Ureter (tissue), 1 donor: ENCODE measurements at regions not wholly inside any gene's neighbourhood (a gene's known extent, or its start where the extent isn't known, plus 50 kb on each side); places are given as distances from the start of the nearest gene placed in this dataset.
"Not testable (repeated sequence)": the region's sequence is repeated elsewhere in the genome, so short reads cannot be mapped to it uniquely, and the experiment has no call there.

ENCODE experiments used
- DNase-seq: peaks from one replicate; pipeline ENCODE4 v3.0.0-alpha.2; 2020; ENCODE audit warnings: low spot score
- donor health status: DM: yes; HTN: yes; CAD: no.

DNA sequence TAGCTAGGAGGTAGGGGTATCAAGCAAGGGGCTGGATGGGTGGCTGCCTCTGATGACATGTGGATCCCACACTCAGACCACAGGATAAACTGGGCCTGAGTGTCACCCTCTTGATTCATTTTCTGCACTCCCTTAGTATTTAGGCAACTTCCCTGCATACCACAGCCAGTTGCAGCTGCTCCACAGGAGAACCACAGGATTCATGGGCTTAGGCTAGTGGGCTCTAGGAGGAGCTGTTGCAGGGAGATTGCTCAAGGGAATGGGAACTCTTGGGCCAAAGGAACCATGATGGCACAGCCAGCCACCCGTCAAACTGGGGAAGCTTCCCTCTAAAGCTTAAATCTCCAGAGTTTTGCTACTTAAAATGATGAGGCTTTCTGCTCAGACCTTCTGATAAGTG, 269.7 kb upstream of the ASIC2 start:
- no peak for DNase-seq

DNA sequence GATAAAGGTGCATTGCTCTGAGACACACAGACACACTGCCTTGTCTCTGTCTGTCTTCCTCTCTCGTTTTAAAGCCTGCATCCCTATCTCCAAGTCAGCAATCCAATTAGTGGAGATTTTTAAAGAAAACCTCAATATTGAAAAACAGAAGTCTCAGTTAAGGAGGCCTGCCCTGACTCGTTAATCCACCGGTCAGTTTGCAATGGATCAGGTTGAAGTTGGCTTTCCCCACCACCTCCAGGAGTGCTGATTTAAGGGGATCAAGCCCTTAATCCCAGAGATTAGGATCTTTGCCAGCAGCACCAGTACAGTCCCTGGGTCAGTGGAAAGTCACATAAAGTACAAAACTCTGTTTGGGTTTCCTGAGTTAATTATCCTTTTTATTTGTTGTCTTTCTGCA, 271.1 kb upstream of the ASIC2 start:
- no peak for DNase-seq

- no peak for DNase-seq
Observed at GRCh38 chr17:33567223-33567622, 274.1 kb upstream of the ASIC2 start.

DNA sequence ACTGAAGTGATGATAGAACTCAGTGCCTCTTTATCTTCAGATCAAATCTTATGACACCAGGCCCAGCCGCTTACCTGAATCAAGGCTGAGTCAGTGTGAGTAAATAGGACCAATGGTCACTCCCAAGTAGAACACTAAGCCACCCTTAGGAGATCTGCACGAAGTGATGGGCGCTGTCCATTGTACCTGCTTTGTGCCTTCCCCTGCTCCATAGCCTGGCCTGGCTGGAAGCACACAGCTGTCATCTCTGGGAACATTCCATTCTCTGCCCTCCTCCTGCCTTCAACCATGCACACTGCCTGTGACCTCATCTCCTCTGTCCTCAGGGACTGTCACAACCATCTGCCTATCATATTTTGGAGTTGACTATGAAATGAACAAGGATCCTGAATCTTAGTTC, 279.5 kb upstream of the ASIC2 start:
- no peak for DNase-seq

DNA sequence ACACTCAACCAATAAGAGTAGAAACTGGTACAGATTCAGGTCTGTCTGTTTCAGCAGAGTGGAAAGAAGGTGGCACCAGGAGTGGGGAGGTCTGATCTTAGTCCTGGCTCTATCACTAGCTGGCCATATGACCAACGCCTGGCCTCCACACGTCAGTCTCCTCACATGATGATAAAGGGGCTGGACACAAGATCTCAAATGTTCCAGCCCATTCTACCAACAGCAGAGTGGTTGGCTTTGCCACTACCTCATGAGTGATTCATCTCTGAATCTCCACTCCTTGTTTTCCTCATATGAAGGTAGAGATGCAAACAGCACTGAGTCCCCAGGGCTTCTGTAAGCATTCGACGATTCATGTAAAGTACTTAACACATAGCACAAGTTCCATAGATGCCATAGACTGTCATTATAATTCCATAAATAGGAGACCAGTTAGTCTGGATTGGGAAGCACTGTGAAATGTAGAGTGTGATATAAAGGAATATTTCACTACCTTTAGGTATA, 281.9 kb upstream of the ASIC2 start:
- DNase-seq: no peak

GRCh38 chr17:33579740-33580139, 286.6 kb upstream of the ASIC2 start:
- DNase-seq: not testable (repeated sequence)

DNA sequence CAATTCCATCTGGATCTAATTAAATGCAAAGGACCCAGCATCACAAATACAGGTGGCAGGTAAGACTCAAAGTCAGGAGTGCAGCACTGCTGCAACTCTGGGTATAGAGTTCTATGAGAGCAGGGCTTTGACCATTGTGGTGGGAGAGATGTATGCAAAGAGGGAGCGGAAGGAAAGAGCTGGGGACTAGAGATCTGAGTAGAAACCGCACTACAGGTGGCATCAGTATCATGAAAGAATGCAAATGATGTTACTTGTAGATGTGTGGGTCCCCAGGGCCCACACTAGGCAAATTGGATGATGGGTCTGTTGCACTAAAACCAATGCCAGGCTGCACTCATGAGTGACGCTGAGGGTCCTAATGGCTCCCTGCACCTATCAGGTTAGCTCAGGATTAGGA, 287.1 kb upstream of the ASIC2 start:
- no peak for DNase-seq

- no peak for DNase-seq
Observed at GRCh38 chr17:33582661-33583060, 289.6 kb upstream of the ASIC2 start.

GRCh38 chr17:33583518-33584417, 290.7 kb upstream of the ASIC2 start:
- DNase-seq: no peak

DNA sequence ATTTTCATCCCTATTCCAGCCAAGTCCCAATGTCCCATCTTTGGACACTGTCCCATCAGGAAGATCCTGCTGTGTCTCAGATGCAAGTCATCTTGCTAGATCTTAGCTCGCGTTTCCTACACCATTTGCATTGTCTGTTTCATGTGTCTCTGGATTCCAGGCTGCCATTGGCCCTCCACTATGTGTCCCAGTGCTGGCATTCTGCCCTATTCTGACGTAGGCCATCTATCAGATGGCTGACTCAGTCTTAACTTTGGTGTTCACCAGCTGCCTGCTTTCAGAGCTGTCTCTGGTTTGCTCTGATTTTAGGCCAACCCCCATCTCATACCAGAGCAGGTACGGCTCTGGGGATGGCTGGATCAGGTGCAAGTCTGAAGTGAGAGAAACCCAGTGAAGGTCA, 300.9 kb upstream of the ASIC2 start:
- no peak for DNase-seq

DNA sequence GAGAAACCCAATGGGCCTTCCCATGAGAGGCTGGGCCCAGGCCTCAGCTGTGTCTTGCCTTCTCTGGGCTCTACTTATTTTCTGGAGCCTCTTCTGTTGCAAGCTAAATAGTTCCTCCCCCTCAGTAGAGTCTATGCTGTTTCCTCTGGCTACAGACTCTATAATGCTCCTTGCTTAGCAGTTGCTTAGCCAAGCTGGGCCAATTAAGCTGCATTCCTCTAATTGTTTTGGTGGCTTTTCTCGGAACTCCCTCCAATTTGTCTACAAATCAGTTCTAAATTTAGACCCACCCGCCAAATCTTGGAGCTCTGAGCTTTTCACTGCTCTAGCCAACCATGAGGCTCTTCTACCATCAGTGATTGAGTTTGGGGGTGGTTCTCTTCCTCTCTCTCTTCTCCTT, 302.7 kb upstream of the ASIC2 start:
- DNase-seq: no peak

- no peak for DNase-seq
Observed at GRCh38 chr17:33596899-33597298, 303.8 kb upstream of the ASIC2 start.

- DNase-seq: no peak
Observed at GRCh38 chr17:33598797-33599196, 305.7 kb upstream of the ASIC2 start.

- no peak for DNase-seq
Observed at GRCh38 chr17:33602981-33603380, 309.9 kb upstream of the ASIC2 start.

GRCh38 chr17:33603789-33604188, 310.7 kb upstream of the ASIC2 start:
- no peak for DNase-seq

GRCh38 chr17:33611532-33611931, 318.4 kb upstream of the ASIC2 start:
- no peak for DNase-seq

GRCh38 chr17:33615861-33616260, 322.8 kb upstream of the ASIC2 start:
- DNase-seq: no peak

DNA sequence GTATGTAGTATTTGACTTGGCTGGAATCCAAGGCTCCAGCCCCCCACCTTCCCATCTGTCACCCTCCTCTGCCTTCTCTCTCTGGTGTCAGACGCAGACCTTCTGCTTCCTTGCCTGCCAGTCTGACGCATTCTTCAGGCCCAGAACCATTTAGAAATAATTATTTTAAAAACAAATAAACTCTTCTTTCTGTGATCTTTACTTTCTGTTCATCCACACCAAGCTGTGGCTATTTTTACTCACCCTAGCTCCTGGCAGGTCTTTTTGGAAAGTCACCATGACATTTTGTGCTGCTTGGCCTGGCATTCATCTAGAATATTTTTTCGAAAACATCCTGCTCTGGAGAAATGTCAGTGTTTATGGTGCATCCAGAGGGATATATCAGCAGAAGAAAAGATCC, 330.7 kb upstream of the ASIC2 start:
- DNase-seq: no peak

DNA sequence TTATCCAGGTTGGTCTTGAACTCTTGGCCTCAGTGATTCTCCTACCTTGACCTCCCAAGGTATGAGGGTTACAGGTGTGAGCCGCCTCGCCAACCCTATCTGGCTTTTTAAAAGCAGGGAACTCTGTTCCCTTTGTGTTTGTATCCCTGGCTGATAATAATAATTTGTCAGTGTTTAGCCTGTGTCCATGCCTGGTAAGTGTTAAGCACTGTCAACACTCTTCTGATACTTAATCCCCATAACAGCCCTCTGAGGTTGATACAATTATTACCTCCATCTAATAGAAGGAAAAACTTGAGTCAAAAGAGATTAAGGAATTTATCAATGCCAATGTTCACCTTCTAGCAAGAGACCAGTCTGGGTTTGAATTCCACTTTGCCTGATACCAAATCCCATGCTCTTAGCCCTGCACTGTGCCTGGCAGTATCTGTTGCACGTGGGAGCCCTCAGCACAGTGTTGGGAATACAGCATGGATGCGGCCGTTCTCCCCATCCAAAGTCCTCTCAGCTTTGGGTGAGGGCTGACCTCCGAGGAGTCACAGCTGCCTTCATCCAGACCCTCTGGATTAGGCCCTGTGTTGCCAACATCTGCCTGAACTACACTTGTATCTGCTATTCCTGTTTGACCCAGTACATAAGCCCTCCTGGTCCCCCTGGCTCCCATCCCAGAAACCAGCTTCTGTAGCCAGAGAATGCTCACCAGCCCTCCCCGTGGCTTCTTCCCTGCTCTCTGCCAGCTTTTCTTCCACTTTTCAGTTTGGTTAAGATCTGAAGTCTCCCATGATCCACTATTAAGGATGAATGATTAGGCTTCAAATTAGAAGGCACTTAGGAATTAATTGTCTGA, 335.6 kb upstream of the ASIC2 start:
- DNase-seq: no peak

- no peak for DNase-seq
Observed at GRCh38 chr17:33633446-33633845, 340.4 kb upstream of the ASIC2 start.

GRCh38 chr17:33637534-33637933, 344.4 kb upstream of the ASIC2 start:
- no peak for DNase-seq

DNA sequence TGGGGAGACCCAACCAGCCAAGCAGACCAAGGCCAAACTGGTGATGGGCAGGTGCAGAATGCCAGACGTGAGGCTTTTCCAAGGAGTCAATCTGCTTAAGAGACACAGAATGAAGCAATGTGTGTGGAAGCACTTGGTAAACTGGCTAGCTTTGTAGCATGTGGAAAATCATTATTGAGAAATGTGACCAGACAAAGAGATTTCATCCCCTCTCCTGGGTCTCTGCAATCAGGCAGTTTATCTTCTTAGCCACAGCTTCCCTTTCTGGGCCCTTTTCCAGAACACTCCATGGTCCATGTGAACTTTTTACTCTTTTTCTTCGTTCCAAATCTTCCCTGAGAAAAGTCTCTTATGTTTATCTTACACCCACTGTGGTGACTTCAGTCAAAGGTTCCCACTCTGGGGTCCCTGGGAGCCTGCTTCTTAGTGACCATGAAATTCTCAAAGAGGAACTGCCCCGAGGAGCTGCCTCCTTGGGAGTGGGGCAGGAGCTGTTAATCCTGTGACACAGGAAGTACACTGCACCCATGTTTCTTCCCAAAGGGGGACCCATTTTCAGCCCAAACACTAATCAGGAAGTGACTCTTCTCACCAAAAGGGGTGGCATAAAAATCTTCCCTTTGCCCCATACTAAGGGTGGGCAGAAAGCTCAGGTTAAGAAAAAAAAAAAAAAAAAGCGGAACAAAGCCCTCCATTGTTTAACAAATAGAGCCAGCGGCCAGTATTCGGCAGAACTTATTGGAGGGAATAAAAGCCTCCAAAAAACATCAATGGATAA, 346.2 kb upstream of the ASIC2 start:
- no peak for DNase-seq
